OCI-LY3 (cell line): ENCODE measurements at regions not wholly inside any gene's neighbourhood (a gene's known extent, or its start where the extent isn't known, plus 50 kb on each side); places are given as distances from the start of the nearest gene placed in this dataset.
"Not testable (repeated sequence)": the region's sequence is repeated elsewhere in the genome, so short reads cannot be mapped to it uniquely, and the experiment has no call there.

Experiments
- H2AFZ ChIP-seq: fragments of 200-600, 300-600 bp; shearing (Covaris generic); 2 replicates; pipeline ENCODE4 v1.6.0; 2014; ENCODE audit warnings: antibody characterized with exemption, low read depth, low read length
- H3K27ac ChIP-seq: fragments of 200-600, 300-600 bp; sonication (generic); 2 replicates; pipeline ENCODE4 v1.5.1; 2014; ENCODE audit warnings: mild to moderate bottlenecking, low read length, moderate library complexity, mixed read lengths
- H3K27me3 ChIP-seq: fragments of 200-600, 300-600 bp; sonication (generic); 2 replicates; pipeline ENCODE4 v1.6.1; 2014; ENCODE audit warnings: low read depth, low read length, mixed read lengths
- H3K36me3 ChIP-seq: fragments of 200-600, 300-600 bp; sonication (generic); replicated peaks from 2 replicates; pipeline ENCODE3; 2014; ENCODE audit warnings: low read depth, low read length, mixed read lengths
- H3K4me1 ChIP-seq: fragments of 300-600, 200-600 bp; sonication (generic); 2 replicates; pipeline ENCODE4 v1.6.1; 2014; ENCODE audit warnings: low read length, mixed read lengths
- H3K4me2 ChIP-seq: fragments of 200-600, 300-600 bp; sonication (generic); 2 replicates; pipeline ENCODE4 v1.6.1; 2014; ENCODE audit warnings: low read length, mixed read lengths
- H3K4me3 ChIP-seq: fragments of 300-600, 200-600 bp; sonication (generic); 2 replicates; pipeline ENCODE4 v1.5.1; 2014; ENCODE audit warnings: antibody characterized with exemption, mild to moderate bottlenecking, low read length, moderate library complexity
- H3K79me2 ChIP-seq: fragments of 300-600, 200-600 bp; shearing (Covaris generic); 2 replicates; pipeline ENCODE4 v1.6.1; 2014; ENCODE audit warnings: mild to moderate bottlenecking, low read length, mixed read lengths
- H3K9ac ChIP-seq: fragments of 300-600, 200-600 bp; shearing (Covaris generic); 2 replicates; pipeline ENCODE4 v1.6.0; 2014; ENCODE audit warnings: mild to moderate bottlenecking, low read length, moderate library complexity
- H3K9me3 ChIP-seq: fragments of 200-600, 300-600 bp; shearing (Covaris generic); 2 replicates; pipeline ENCODE4 v1.6.1; 2014; ENCODE audit warnings: low read length, mixed read lengths; ENCODE audit not compliant: insufficient read depth
- H4K20me1 ChIP-seq: fragments of 200-600, 300-600 bp; sonication (generic); 2 replicates; pipeline ENCODE4 v1.6.1; 2016; ENCODE audit warnings: low read length, mixed read lengths; ENCODE audit not compliant: insufficient read depth
- EZH2phosphoT487 ChIP-seq: fragments of 200-600 bp; shearing (Covaris generic); IDR thresholded peaks from 2 replicates; pipeline ENCODE4 v1.6.1; 2018; ENCODE audit warnings: antibody characterized with exemption, mixed run types, low read depth
- TF ChIP-seq, protein P1 (sequence below): fragments of 200-600, 300-600 bp; sonication (generic); IDR thresholded peaks from 2 replicates; pipeline ENCODE4 v1.5.1; 2014; ENCODE audit warnings: antibody characterized with exemption, low read length, low read depth

DNA sequence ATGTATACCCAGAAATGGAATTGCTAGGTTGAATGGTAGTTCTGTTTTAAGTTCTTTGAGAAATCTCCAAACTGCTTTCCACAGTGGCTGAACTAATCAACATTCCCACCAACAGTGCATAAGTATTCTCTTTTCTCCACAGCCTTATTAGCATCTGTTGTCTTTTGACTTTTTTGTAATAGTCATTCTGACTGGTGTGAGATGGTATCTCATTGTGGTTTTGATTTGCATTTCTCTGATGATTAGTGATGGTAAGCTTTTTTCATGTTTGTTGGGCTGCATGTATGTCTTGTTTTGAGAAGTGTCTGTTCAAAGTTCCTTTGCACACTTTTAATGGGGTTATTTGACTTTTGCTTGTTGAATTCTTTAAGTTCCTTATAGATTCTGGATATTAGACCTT is 52.4 kb upstream of the EHHADH start:
- not testable (repeated sequence) for H3K27me3 ChIP-seq, H3K4me2 ChIP-seq, H4K20me1 ChIP-seq, H2AFZ ChIP-seq, H3K4me3 ChIP-seq, H3K27ac ChIP-seq, H3K9ac ChIP-seq, H3K79me2 ChIP-seq
- peaks cover 14% of the 10 kb centered on the region for H3K4me1 ChIP-seq
- H3K9me3 ChIP-seq, result peaks cover 11% of the 10 kb centered on the region; the same call in 1 of the 2 replicates
- peaks cover 13% of the 10 kb centered on the region for H3K36me3 ChIP-seq

DNA sequence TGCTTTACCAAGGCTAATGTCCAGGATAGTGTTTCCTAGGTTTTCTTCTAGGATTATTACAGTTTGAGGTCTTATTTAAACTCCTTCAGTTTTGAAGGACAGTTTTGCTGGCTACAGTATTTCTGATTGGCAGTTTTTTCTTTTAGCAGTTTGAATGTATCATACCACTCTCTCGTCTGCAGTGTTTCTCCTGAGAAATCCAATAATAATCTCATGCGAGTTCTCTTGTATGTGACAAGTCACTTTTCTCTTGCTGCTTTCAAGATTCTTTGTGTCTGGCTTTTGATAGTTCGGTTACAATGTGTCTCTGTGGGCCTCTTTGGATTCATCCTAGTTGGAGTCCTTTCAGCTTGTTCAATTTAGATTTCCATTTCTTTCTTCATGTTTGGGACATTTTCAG is 53.0 kb upstream of the EHHADH start:
- no peaks in the 10 kb centered on the region for H4K20me1 ChIP-seq
- H3K79me2 ChIP-seq, result no peaks in the 10 kb centered on the region
- H3K9me3 ChIP-seq, result peaks cover 11% of the 10 kb centered on the region; the same call in 1 of the 2 replicates
- no peaks in the 10 kb centered on the region for H3K27me3 ChIP-seq
- H3K4me2 ChIP-seq, result no peak overlapping the region
- H3K4me1 ChIP-seq, result peaks cover 16% of the 10 kb centered on the region
- no peak overlapping the region for H3K27ac ChIP-seq
- TF ChIP-seq, protein P1, sequence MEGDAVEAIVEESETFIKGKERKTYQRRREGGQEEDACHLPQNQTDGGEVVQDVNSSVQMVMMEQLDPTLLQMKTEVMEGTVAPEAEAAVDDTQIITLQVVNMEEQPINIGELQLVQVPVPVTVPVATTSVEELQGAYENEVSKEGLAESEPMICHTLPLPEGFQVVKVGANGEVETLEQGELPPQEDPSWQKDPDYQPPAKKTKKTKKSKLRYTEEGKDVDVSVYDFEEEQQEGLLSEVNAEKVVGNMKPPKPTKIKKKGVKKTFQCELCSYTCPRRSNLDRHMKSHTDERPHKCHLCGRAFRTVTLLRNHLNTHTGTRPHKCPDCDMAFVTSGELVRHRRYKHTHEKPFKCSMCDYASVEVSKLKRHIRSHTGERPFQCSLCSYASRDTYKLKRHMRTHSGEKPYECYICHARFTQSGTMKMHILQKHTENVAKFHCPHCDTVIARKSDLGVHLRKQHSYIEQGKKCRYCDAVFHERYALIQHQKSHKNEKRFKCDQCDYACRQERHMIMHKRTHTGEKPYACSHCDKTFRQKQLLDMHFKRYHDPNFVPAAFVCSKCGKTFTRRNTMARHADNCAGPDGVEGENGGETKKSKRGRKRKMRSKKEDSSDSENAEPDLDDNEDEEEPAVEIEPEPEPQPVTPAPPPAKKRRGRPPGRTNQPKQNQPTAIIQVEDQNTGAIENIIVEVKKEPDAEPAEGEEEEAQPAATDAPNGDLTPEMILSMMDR, result no peak
- TF ChIP-seq EZH2phosphoT487, result no peak
- peaks cover 10% of the 10 kb centered on the region for H3K36me3 ChIP-seq
- no peak overlapping the region for H3K4me3 ChIP-seq
- no peak overlapping the region for H3K9ac ChIP-seq
- no peak overlapping the region for H2AFZ ChIP-seq

DNA sequence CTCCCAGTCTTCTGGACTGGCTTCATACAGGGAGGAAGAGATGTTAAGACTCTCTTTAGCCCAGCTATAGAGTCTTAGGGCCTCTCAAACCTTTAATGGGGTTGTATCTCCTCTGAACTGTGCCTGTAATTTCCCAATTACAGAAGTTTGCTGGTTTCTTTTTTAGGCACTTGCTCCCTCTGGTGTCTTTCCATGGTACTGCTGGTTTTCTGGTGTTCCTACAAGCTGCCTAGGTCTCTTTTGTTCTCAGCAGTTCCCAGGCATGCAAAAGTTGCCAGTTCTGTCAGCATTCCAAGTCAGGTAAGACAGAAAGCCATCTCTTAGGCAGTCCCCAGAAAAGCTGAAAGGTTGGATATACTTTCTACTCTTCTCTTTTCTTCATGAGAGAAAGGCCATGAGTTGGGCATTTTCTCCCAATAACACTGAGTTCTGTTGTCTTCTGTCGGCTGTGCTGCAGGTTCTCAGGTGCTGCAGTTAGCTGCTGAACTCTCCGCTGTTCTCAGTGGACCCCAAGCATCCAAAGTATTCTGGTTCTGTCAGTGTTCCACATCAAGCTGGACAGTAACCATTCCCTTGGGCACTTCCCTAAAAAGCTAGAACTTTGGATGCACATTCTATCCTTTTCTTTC is 54.4 kb upstream of the EHHADH start:
- Histone ChIP-seq H3K9ac (peak overlapping the region; percentile 26; the same call in 1 of the 2 replicates), H3K4me1 (peaks cover 22% of the 10 kb centered on the region), H2AFZ (peak overlapping the region; percentile 33; the same call in 1 of the 2 replicates), H3K27ac (no peak overlapping the region), H3K36me3 (peaks cover 10% of the 10 kb centered on the region), H4K20me1 (no peaks in the 10 kb centered on the region), H3K9me3 (peaks cover 11% of the 10 kb centered on the region; the same call in 1 of the 2 replicates), H3K27me3 (no peaks in the 10 kb centered on the region), H3K79me2 (no peaks in the 10 kb centered on the region), H3K4me2 (peak overlapping the region; percentile 34; the same call in 1 of the 2 replicates), H3K4me3 (no peak overlapping the region)
- TF ChIP-seq EZH2phosphoT487, result no peak
- TF ChIP-seq, protein P1, result peak; percentile 91

DNA sequence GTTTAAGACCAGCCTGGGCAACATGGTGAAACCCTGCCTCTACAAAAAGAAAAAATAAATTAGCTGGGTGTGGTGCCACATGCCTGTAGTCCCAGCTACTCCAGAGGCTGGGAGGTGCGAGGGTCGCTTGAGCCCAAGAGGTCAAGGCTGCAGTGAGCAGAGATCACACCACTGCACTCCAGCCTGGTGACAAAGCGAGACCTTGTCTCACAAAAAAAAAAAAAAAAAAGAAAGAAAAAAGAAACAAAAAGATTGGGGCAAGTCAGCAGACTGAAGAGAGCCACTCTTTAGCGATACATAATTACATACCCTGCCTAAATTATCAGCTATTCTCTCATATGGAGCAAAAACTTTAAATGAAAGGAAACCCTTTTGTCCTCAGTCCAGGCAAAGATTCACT is 53.6 kb upstream of the MAP3K13 start:
- Histone ChIP-seq H3K4me1 (peaks cover 22% of the 10 kb centered on the region), H3K27ac (no peak overlapping the region), H3K9ac (no peak overlapping the region), H4K20me1 (no peaks in the 10 kb centered on the region), H3K36me3 (peaks cover 10% of the 10 kb centered on the region), H2AFZ (no peak overlapping the region), H3K27me3 (no peaks in the 10 kb centered on the region), H3K9me3 (peaks cover 11% of the 10 kb centered on the region; the same call in 1 of the 2 replicates), H3K4me3 (no peak overlapping the region), H3K79me2 (no peaks in the 10 kb centered on the region), H3K4me2 (no peak overlapping the region)
- TF ChIP-seq, protein P1, result no peak
- TF ChIP-seq EZH2phosphoT487, result no peak
